Mesendoderm (in vitro differentiated cells): ENCODE measurements at regions not wholly inside any gene's neighbourhood (a gene's known extent, or its start where the extent isn't known, plus 50 kb on each side); places are given as distances from the start of the nearest gene placed in this dataset.
"Not testable (repeated sequence)": the region's sequence is repeated elsewhere in the genome, so short reads cannot be mapped to it uniquely, and the experiment has no call there.

ENCODE experiments used
- DNase-seq: peaks from one replicate; pipeline ENCODE4 v3.0.0; 2013
- H2AK5ac ChIP-seq: 2 replicates; pipeline ENCODE4 v1.6.1; 2013; ENCODE audit warnings: low read length, inconsistent platforms
- H2BK120ac ChIP-seq: 2 replicates; pipeline ENCODE4 v1.6.1; 2013; ENCODE audit warnings: low read depth, mild to moderate bottlenecking, low read length, moderate library complexity, mixed read lengths
- H2BK15ac ChIP-seq: replicated peaks from 2 replicates; pipeline ENCODE4 v1.6.1; 2013; ENCODE audit warnings: low read depth, mild to moderate bottlenecking, moderate library complexity
- H2BK5ac ChIP-seq: 2 replicates; pipeline ENCODE4 v1.6.1; 2013; ENCODE audit warnings: low read length, inconsistent platforms
- H3K18ac ChIP-seq: 2 replicates; pipeline ENCODE4 v1.6.1; 2013; ENCODE audit warnings: mild to moderate bottlenecking, low read length, mixed read lengths
- H3K23ac ChIP-seq: one replicate; pipeline ENCODE4 v1.6.1; 2013; ENCODE audit warnings: low read length
- H3K27ac ChIP-seq: 2 replicates; pipeline ENCODE4 v1.5.1; 2013; ENCODE audit warnings: low read depth, mild to moderate bottlenecking, inconsistent platforms, low read length, moderate library complexity
- H3K27me3 ChIP-seq: 2 replicates; pipeline ENCODE4 v1.6.1; 2013; ENCODE audit warnings: low read length, control low read depth, mild to moderate bottlenecking, inconsistent platforms; ENCODE audit not compliant: insufficient read depth, poor library complexity
- H3K36me3 ChIP-seq: 2 replicates; pipeline ENCODE4 v1.6.1; 2013; ENCODE audit warnings: low read length, inconsistent platforms; ENCODE audit not compliant: control insufficient read depth, insufficient read depth
- H3K4ac ChIP-seq: one replicate; pipeline ENCODE4 v1.6.1; 2013; ENCODE audit warnings: low read depth, mild to moderate bottlenecking, low read length, moderate library complexity
- H3K4me1 ChIP-seq: 2 replicates; pipeline ENCODE4 v1.6.1; 2013; ENCODE audit warnings: low read depth, low read length, inconsistent platforms; ENCODE audit not compliant: control insufficient read depth
- H3K4me2 ChIP-seq: 2 replicates; pipeline ENCODE4 v1.6.1; 2013; ENCODE audit warnings: low read length
- H3K4me3 ChIP-seq: 2 replicates; pipeline ENCODE4 v1.5.1; 2013; ENCODE audit warnings: mild to moderate bottlenecking, low read length
- H3K56ac ChIP-seq: one replicate; pipeline ENCODE4 v1.6.1; 2013; ENCODE audit warnings: low read length
- H3K79me1 ChIP-seq: 2 replicates; pipeline ENCODE4 v1.6.1; 2013; ENCODE audit warnings: low read length, inconsistent platforms
- H3K79me2 ChIP-seq: 2 replicates; pipeline ENCODE4 v1.6.1; 2013; ENCODE audit warnings: mild to moderate bottlenecking, low read length; ENCODE audit not compliant: control insufficient read depth, insufficient read depth
- H3K9ac ChIP-seq: 2 replicates; pipeline ENCODE4 v1.6.1; 2013; ENCODE audit warnings: low read length, inconsistent platforms
- H4K5ac ChIP-seq: one replicate; pipeline ENCODE4 v1.6.1; 2013; ENCODE audit warnings: low read length
- H4K8ac ChIP-seq: one replicate; pipeline ENCODE4 v1.6.1; 2013; ENCODE audit warnings: low read depth, mild to moderate bottlenecking, control low read depth, low read length, moderate library complexity
- WGBS: extraction: QIAGEN DNeasy Blood & Tissue Kit; methylation state at CpG from one replicate; pipeline ENCODE4 v1.1.7; 2013; ENCODE audit warnings: low lambda C conversion rate, missing lambda C conversion rate; ENCODE audit not compliant: insufficient coverage; ENCODE audit errors: extremely low coverage; 5-methylcytosine and 5-hydroxymethylcytosine counted together

DNA sequence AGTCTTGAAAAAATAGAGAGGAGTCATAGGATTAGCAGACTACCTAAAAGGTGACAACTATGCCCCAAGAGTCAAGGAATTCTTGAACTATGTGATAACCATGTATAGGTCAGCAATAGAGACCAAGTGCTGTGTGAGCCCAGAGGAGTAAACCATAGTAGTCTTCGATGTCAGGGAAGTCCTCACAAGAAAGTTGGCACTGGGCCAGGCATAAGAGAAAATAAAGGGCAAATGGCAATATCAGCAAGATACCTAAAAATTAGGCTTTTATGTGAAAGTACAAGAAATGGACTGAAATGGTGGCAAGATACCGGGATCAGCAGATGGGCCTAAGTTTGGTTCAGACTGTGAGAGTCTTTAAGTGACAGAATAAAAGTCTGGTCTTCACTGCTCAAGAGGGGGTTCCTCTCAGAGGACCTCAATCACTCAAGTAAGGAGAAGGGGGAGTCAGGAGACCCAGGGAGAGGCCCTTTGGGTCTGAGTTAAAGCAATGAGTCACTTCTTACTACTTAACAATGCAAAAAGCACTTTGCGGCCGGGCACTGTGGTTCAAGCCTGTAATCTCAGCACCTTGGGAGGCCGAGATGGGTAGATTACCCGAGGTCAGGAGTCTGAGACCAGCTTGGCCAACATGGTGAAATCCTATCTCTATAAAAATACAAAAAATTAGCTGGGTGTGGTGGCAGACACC is 95.0 kb downstream of the TEX35 start:
- Histone ChIP-seq H4K5ac (no peak overlapping the region), H3K18ac (no peak overlapping the region), H3K56ac (no peak overlapping the region), H3K27me3 (no peaks in the 10 kb centered on the region), H3K9ac (no peak overlapping the region), H3K23ac (no peak overlapping the region), H3K79me1 (no peaks in the 10 kb centered on the region), H3K79me2 (no peaks in the 10 kb centered on the region), H3K4ac (peak overlapping the region; percentile 10), H3K4me2 (no peak overlapping the region), H3K27ac (no peak overlapping the region), H2AK5ac (no peak overlapping the region), H4K8ac (no peak overlapping the region), H3K4me3 (no peak overlapping the region), H2BK120ac (no peak overlapping the region), H3K36me3 (no peaks in the 10 kb centered on the region), H3K4me1 (no peaks in the 10 kb centered on the region), H2BK15ac (no peak overlapping the region), H2BK5ac (no peak overlapping the region)
- no peak for DNase-seq
- no CpG with 5 or more reads among the region's 6 CpGs for WGBS

GRCh38 chr1:178609015-178609414 is 96.1 kb downstream of the TEX35 start:
- Histone ChIP-seq H2BK15ac (no peak overlapping the region), H4K8ac (no peak overlapping the region), H3K4me1 (no peaks in the 10 kb centered on the region), H4K5ac (no peak overlapping the region), H3K9ac (no peak overlapping the region), H3K18ac (no peak overlapping the region), H2BK120ac (no peak overlapping the region), H2BK5ac (no peak overlapping the region), H3K4me2 (no peak overlapping the region), H2AK5ac (no peak overlapping the region), H3K56ac (no peak overlapping the region), H3K27me3 (no peaks in the 10 kb centered on the region), H3K4ac (no peak overlapping the region), H3K79me1 (no peaks in the 10 kb centered on the region), H3K36me3 (no peaks in the 10 kb centered on the region), H3K79me2 (no peaks in the 10 kb centered on the region), H3K4me3 (no peak overlapping the region), H3K23ac (no peak overlapping the region), H3K27ac (no peak overlapping the region)
- no peak for DNase-seq
- WGBS, result no CpG with 5 or more reads among the region's 2 CpGs

DNA sequence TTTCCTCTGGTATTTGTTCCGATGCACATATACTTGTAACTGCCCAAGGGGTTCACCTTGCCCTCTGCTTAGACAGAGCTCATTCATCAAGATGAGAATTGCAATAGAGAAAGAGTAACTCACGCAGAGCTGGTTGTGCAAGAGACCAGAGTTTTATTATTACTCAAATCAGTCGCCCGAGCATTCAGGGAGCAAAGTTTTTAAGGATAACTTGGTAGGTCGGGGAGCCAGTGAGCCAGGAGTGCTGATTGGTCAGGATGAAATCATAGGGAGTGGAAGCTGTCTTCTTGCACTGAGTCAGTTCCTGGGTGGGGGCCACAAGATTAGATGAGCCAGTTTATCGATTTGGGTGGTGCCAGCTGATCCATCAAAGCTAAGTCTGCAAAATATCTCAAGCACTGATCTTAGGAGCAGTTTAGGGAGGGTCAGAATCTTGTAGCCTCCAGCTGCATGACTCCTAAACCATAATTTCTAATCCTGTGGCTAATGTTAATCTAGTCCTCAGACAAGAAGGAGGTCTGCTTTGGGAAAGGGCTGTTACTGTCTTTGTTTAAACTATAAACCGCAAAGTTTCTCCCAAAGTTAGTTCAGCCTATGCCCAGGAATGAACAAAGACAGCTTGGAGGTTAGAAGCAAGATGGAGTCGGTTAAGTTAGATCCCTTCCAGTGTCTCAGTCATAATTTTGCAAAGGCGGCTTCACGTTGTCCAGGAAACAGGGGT is 97.9 kb downstream of the TEX35 start:
- H3K56ac ChIP-seq, H2AK5ac ChIP-seq, H3K4me3 ChIP-seq, H3K27ac ChIP-seq, H3K4ac ChIP-seq, H2BK120ac ChIP-seq, H3K18ac ChIP-seq, H3K9ac ChIP-seq, H3K79me2 ChIP-seq, H3K23ac ChIP-seq, DNase-seq, H4K8ac ChIP-seq, H4K5ac ChIP-seq, H3K27me3 ChIP-seq, H2BK15ac ChIP-seq, H2BK5ac ChIP-seq, H3K36me3 ChIP-seq, H3K4me1 ChIP-seq, H3K79me1 ChIP-seq, H3K4me2 ChIP-seq: not testable (repeated sequence)
- WGBS, result no CpG with 5 or more reads among the region's 10 CpGs

GRCh38 chr1:178612261-178612660 is 99.4 kb downstream of the TEX35 start:
- Histone ChIP-seq H3K4me2 (no peak overlapping the region), H3K79me2 (no peaks in the 10 kb centered on the region), H3K18ac (no peak overlapping the region), H3K36me3 (no peaks in the 10 kb centered on the region), H4K5ac (no peak overlapping the region), H2BK120ac (no peak overlapping the region), H2BK15ac (no peak overlapping the region), H3K4me3 (no peak overlapping the region), H3K56ac (no peak overlapping the region), H2AK5ac (no peak overlapping the region), H2BK5ac (no peak overlapping the region), H3K9ac (no peak overlapping the region), H3K23ac (no peak overlapping the region), H4K8ac (no peak overlapping the region), H3K27me3 (no peaks in the 10 kb centered on the region), H3K4me1 (no peaks in the 10 kb centered on the region), H3K79me1 (no peaks in the 10 kb centered on the region), H3K27ac (no peak overlapping the region), H3K4ac (no peak overlapping the region)
- no peak for DNase-seq
- WGBS, result no CpG with 5 or more reads among the region's 2 CpGs

GRCh38 chr1:178613271-178613945 is 100.5 kb downstream of the TEX35 start:
- H2AK5ac ChIP-seq, result no peak overlapping the region
- H3K4me3 ChIP-seq, result no peak overlapping the region
- H3K79me2 ChIP-seq, result no peaks in the 10 kb centered on the region
- H3K4ac ChIP-seq, result no peak overlapping the region
- H3K23ac ChIP-seq, result no peak overlapping the region
- no peak overlapping the region for H4K5ac ChIP-seq
- no CpG with 5 or more reads among the region's 3 CpGs for WGBS
- no peaks in the 10 kb centered on the region for H3K4me1 ChIP-seq
- no peak overlapping the region for H3K56ac ChIP-seq
- H2BK5ac ChIP-seq, result no peak overlapping the region
- H3K79me1 ChIP-seq, result no peaks in the 10 kb centered on the region
- no peak overlapping the region for H3K4me2 ChIP-seq
- no peak overlapping the region for H3K9ac ChIP-seq
- H3K27me3 ChIP-seq, result no peaks in the 10 kb centered on the region
- no peak overlapping the region for H3K27ac ChIP-seq
- H3K36me3 ChIP-seq, result no peaks in the 10 kb centered on the region
- H3K18ac ChIP-seq, result no peak overlapping the region
- H4K8ac ChIP-seq, result no peak overlapping the region
- H2BK15ac ChIP-seq, result no peak overlapping the region
- DNase-seq, result no peak
- no peak overlapping the region for H2BK120ac ChIP-seq
